ENCODE measurements at regions not wholly inside any gene's neighbourhood (a gene's known extent, or its start where the extent isn't known, plus 50 kb on each side); places are given as distances from the start of the nearest gene placed in this dataset.

GRCh38 chr7:25789701-25790640 lies 362.0 kb upstream of the NFE2L3 start:
- intact Hi-C loops (cut with DNase I, micrococcal nuclease), result no loop called here
- Histone ChIP-seq H3K9me3 (no peaks in the 10 kb centered on the region), H3K36me3 (ENCODE audit: low read depth) (no peaks in the 10 kb centered on the region), H3K4me3 (no peak overlapping the region), H3K4me1 (ENCODE audit: low read depth) (no peaks in the 10 kb centered on the region)
- TF ChIP-seq CTCF (IDR thresholded peaks at IDR 0.05), result no peak
- ATAC-seq, result peak; percentile 25
- DNase-seq, result no peak

DNA sequence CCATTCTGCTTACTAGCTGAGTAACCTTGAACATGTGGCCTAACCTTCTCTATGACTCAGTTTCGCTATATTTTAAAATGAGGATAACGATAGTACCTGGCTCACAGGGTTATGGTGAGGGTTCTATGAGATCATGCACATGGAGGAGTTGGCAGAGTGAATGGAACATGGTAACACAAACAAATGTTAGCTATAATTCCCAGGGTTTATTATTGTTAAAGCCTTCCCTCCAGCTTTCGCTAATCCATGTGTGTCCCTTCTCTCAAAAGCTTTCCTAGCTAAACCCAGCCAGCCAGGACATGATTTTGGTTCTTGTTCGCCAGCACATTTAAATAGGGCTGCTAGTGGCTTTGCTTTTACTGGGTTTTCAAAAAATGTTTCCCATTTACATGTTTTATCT lies 361.0 kb upstream of the NFE2L3 start:
- ATAC-seq (no peak), DNase-seq (no peak)
- Histone ChIP-seq H3K4me3 (no peak overlapping the region), H3K36me3 (ENCODE audit: low read depth) (no peaks in the 10 kb centered on the region), H3K4me1 (ENCODE audit: low read depth) (no peaks in the 10 kb centered on the region), H3K9me3 (no peaks in the 10 kb centered on the region)
- intact Hi-C loops (cut with DNase I, micrococcal nuclease), result no loop called here
- no peak for TF ChIP-seq CTCF (IDR thresholded peaks at IDR 0.05)

GRCh38 chr7:25792586-25792985 lies 359.4 kb upstream of the NFE2L3 start:
- Histone ChIP-seq H3K9me3 (no peaks in the 10 kb centered on the region), H3K4me1 (ENCODE audit: low read depth) (no peaks in the 10 kb centered on the region), H3K4me3 (no peak overlapping the region), H3K36me3 (ENCODE audit: low read depth) (no peaks in the 10 kb centered on the region)
- ATAC-seq (no peak), DNase-seq (no peak)
- intact Hi-C loops (cut with DNase I, micrococcal nuclease), result no loop called here
- TF ChIP-seq CTCF (IDR thresholded peaks at IDR 0.05), result no peak

GRCh38 chr7:25795824-25796235 lies 356.2 kb upstream of the NFE2L3 start:
- intact Hi-C loops (cut with DNase I, micrococcal nuclease), result no loop called here
- H3K36me3 ChIP-seq (ENCODE audit: low read depth), result no peaks in the 10 kb centered on the region
- ATAC-seq (peak; percentile 16), DNase-seq (no peak)
- no peaks in the 10 kb centered on the region for H3K9me3 ChIP-seq
- H3K4me1 ChIP-seq (ENCODE audit: low read depth), result no peaks in the 10 kb centered on the region
- no peak for TF ChIP-seq CTCF (IDR thresholded peaks at IDR 0.05)
- no peak overlapping the region for H3K4me3 ChIP-seq

GRCh38 chr7:25798344-25798743 lies 353.7 kb upstream of the NFE2L3 start:
- H3K4me1 ChIP-seq (ENCODE audit: low read depth), result no peaks in the 10 kb centered on the region
- no peak for DNase-seq
- no peak for TF ChIP-seq CTCF (IDR thresholded peaks at IDR 0.05)
- no peak overlapping the region for H3K4me3 ChIP-seq
- ATAC-seq, result no peak
- no peaks in the 10 kb centered on the region for H3K9me3 ChIP-seq
- H3K36me3 ChIP-seq (ENCODE audit: low read depth), result no peaks in the 10 kb centered on the region
- intact Hi-C loops (cut with DNase I, micrococcal nuclease), result no loop called here
